ENCODE measurements at regions not wholly inside any gene's neighbourhood (a gene's known extent, or its start where the extent isn't known, plus 50 kb on each side); places are given as distances from the start of the nearest gene placed in this dataset.

GRCh38 chr2:16009560-16009959, 69.2 kb downstream of the MYCN start:
- DNase-seq (ENCODE audit: low read depth in 2 of 2), result no peak

DNA sequence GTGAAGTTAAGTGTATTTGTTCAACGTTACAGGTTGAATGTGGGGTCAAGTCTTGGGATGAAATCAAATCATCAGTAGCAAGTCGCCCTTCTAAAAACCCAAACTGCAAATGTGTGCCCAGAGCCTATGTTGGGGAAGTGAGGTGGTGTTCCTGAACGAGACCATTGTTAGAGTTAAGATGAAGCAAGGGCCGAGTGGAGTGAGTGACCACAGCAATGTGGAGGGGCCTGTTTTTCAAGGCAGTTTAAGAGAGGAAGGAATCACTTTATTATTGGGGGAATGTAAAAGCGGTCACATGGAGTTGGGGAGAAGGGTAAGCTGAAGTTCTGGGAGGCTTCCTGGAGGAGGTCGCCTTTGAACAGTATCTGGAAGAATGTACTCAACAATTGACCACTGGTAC, 68.5 kb downstream of the MYCN start:
- no peak for DNase-seq (ENCODE audit: low read depth in 2 of 2)

- no peak for DNase-seq (ENCODE audit: low read depth in 2 of 2)
Observed at GRCh38 chr2:16008331-16008850, 68.0 kb downstream of the MYCN start.

DNA sequence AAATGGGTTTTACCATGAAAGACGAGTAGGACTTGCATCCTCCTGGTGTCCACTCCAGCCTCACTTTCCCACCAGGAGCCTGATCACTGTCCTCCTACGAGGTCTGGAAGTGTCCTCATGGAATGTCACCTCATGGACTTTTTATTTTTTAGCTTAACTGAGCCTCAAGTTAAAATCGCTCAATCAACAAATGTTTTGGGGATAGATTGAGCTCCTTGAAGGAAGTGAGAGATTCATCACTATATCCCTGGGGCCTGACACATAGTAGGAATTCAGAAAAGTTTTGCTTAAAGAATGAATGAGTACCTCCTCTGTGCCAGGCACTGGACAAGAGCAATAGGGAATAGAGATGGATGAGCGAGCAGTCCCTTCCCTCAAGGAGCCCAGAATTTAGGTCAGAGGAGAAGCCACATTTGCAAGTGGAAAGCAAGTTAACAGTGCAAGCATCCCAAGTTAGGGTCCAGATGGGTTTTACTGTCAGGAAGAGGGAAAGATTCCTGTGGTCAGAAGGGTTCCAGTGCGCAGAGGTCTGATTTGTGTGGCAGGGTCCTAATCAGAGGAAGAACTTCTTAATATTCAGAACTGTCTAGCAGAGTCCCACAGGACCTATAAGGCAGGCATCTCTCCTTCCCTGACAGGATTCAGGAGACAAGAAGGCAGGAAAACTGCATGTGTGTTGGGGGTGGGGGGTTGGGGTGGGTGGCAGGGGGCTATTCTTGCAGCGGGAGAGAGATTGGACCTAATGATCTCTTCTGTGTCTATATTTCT, 67.0 kb downstream of the MYCN start:
- no peak for DNase-seq (ENCODE audit: low read depth in 2 of 2)

DNA sequence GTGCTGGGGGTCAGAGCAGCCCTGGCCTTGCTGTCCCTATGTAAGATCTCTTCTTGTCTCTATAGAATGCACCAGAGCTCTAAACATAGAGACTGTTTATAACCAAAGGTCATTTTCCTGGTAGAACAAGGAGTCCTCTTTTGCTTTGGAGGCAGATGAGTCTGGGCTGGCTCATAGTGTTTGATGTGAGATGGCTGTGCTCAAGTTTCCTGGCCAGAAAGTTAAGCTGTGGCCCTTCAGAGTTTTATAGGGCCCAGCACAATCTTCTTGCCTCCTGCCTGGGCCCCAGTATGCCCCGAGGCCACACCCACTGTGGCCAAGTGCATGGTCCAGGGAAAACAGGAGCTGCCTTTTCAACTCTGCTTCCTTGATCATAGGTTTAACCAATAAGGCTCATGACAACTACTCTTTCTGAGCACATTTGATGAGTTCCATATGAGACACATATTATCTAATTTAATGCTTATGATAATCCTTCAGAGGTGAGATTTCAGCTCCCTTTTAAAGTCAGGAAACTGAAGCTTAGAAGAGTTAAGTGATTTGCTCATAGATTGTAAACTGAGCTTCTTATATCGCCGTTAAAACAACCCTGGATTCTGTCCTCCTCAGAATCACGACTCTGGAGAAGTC, 66.3 kb downstream of the MYCN start:
- DNase-seq (ENCODE audit: low read depth in 2 of 2), result no peak

- DNase-seq (ENCODE audit: low read depth in 2 of 2), result no peak
Observed at GRCh38 chr2:16005816-16006536, 65.6 kb downstream of the MYCN start.

GRCh38 chr2:16005389-16005788, 65.0 kb downstream of the MYCN start:
- DNase-seq (ENCODE audit: low read depth in 2 of 2), result no peak

DNA sequence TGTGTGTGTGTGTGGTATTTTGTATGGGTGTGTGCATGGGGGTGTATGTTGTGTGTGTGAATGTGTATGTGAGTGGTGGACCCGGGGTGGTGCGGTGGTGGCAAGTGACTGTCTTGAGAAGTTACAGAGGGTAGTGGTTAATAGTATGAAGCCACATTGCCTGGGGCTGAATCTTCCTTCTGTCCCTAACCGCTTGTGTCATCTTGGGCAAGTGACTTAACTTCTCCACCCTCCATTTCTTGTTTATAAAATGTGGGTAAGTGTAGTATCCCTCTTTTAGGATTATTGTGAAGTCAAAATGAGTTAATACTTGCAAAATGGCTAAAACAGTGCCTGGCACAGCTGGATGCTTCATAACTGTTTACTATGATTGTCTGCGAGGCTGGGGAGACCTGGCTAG, 63.5 kb downstream of the MYCN start:
- no peak for DNase-seq (ENCODE audit: low read depth in 2 of 2)

GRCh38 chr2:16003152-16003551, 62.8 kb downstream of the MYCN start:
- no peak for DNase-seq (ENCODE audit: low read depth in 2 of 2)

GRCh38 chr2:16002575-16002974, 62.2 kb downstream of the MYCN start:
- DNase-seq (ENCODE audit: low read depth in 2 of 2), result no peak

- no peak for DNase-seq (ENCODE audit: low read depth in 2 of 2)
Observed at GRCh38 chr2:16002144-16002543, 61.8 kb downstream of the MYCN start.

- DNase-seq (ENCODE audit: low read depth in 2 of 2), result no peak
Observed at GRCh38 chr2:16000642-16001041, 60.3 kb downstream of the MYCN start.

DNA sequence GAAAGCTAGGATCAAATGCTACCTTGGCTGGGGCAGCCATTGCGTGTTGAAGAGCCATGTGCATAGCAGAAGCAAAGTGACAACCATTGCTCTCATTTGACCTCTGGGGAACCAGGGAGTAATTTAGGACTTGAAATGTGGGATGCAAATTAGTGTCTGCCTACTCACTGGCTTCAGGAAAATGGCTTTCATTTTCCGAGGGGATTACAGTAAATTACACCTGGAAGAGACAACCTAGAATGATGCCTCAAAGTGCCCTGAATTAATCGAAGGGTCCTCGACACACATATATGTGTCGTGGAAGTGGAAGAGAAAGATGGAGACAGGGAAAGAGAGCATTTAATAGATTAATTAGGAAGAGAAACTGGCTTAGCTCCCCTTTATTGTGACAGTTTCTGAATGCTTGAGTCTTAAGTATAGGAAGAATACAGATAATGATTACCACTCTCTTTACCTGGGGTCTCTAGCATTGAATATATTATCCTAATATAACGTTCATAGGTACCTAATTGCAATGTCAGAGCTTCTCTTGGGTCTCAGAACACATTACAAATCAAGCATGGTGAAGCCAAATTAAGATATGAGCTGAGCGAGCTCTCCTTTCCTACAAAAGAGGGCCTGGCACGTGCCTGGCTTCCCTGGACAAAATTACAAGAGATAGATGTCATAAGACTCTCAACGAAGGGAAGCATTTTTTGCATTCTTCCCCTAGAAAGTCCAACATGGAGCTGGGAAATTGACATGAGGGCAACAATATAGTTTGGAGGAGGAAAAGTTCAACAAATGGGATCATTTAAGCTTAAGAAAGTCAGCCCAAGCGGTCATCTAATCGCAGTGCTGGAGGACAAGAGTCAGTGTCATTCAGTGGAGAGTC, 59.5 kb downstream of the MYCN start:
- DNase-seq (ENCODE audit: low read depth in 2 of 2), result no peak

GRCh38 chr2:15997728-15998280, 57.5 kb downstream of the MYCN start:
- DNase-seq (ENCODE audit: low read depth in 2 of 2), result no peak

DNA sequence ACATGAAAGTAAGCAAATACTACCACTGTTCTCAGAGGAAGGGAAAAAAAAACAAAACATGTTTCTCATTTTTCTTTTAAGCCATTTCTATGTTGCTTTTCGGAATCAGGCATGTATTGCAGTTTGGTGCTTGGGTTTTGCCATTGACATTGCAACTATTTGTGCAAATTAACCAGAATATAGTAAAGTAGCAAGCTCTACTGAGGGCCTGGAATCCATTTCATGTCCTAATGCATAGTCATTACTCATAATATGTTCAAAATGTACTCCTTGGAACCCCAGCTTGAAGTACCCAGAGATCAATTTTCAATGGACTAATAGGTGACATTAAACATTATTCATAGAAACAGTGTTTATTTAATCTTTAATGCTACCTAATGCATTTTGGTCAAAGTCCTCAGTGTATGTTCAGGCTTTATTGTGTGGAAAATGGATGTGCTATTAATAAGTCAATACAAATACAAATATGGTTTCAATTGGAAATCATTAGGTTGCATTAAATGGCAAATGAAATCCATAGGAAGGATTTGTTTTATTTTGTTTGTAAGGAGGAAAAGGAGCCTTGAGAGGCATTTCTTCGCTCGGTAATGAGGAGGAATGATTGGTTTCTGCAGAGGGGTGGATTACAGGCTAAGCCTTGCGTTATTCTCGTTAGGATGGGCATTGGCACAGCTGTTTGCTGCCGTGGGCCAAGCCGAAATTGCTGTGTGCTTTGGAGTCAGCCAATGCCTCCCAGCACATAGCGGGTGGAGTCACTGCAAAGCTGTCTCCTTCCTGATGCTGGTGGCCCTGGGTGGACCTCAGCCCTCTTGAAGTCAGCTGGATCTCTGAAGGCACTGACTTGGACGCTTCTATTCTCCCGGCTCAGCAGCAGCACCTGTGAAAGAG, 56.4 kb downstream of the MYCN start:
- no peak for DNase-seq (ENCODE audit: low read depth in 2 of 2)

Measured in stimulated activated CD4-positive, alpha-beta T cell treated with anti-CD3 and anti-CD28 coated beads, Interleukin-1b, Interleukin-23, amount 100 ng/mL, for 1 hour (primary cell).